HK-2 (cell line): ENCODE measurements at regions not wholly inside any gene's neighbourhood (a gene's known extent, or its start where the extent isn't known, plus 50 kb on each side); places are given as distances from the start of the nearest gene placed in this dataset.

ENCODE experiments used
- DNase-seq: peaks from one replicate; pipeline ENCODE4 v3.0.0-alpha.2; 2018; ENCODE audit not compliant: unreplicated experiment

DNA sequence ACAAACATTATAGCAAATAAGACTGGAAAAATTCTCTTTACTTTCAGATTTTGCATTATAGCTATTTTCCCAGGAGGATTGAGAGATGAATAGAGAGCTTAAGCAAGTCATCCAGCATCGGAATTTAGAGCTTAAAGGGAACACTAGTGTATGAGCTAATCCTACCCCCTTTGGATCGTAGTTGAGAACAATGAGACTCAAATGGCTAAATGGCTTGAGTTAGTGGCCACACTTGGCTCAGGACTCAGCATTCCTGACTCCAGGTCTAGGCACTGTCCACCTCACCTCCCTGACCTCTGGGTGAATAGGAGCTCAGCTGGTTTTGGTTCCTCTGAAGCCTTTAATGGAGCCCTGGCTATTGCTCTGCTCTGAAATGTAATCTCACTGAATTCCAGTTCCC, 97.5 kb upstream of the CXCR4 start:
- DNase-seq: no peak

DNA sequence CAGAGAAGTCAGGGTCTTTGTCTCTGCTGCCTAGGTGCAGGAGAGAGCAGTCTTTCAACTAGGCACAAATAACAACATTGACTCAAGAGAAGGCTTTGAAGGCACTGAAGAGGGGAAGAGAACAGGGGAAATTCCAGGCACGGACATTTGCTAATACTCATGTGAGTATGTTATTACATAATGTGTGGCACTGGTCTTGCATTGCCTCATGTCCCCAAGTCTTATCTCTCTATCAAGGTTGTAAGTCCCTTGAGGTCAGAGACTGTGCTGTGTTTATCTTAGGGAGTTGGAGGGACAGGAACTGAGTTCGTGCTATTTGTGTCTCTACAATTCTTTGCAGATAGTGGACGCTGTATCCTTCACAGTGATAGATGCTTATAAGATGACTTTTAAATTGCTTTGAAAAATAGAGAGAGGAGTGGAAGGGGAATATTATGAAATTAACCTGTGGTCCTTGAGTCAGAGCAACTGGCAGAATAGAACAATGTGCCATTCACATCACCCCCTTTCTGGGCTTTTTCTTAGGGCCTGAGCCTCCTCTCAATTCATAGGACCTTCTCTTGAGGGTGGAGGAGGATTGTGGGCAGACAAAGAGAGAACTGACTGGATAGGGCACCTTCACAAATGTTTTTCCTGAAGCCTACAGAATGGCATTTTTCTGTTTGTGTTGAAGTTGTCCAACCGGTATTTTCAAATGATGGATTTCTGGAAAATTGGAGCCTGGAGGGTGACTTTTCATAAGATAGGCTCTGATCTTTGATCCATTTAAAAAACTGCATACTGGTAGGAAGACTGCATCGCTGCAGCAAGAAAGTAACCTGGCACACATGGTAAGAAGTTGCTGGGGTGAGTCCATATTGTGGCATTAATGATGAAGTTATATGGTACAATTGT, 96.6 kb upstream of the CXCR4 start:
- DNase-seq: no peak

DNA sequence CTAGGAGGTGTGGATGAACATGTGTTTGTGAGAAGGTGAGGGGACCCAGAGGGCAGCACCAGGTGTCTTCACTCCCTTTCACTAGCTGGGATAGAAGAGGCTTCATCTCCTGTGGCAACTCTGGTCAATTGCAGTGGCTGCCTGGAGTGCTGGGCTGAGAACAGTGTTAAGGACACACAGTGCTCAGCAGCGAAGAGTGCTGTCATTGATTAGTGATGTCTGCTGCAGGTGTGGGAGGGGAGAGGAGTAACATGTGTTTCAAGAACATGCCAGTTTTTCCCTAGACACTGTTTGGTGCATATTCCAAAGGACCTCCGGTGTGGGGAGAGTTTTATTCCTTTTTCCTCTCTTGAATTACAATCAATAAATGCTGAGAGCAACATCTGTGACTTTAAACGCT, 95.9 kb upstream of the CXCR4 start:
- no peak for DNase-seq

DNA sequence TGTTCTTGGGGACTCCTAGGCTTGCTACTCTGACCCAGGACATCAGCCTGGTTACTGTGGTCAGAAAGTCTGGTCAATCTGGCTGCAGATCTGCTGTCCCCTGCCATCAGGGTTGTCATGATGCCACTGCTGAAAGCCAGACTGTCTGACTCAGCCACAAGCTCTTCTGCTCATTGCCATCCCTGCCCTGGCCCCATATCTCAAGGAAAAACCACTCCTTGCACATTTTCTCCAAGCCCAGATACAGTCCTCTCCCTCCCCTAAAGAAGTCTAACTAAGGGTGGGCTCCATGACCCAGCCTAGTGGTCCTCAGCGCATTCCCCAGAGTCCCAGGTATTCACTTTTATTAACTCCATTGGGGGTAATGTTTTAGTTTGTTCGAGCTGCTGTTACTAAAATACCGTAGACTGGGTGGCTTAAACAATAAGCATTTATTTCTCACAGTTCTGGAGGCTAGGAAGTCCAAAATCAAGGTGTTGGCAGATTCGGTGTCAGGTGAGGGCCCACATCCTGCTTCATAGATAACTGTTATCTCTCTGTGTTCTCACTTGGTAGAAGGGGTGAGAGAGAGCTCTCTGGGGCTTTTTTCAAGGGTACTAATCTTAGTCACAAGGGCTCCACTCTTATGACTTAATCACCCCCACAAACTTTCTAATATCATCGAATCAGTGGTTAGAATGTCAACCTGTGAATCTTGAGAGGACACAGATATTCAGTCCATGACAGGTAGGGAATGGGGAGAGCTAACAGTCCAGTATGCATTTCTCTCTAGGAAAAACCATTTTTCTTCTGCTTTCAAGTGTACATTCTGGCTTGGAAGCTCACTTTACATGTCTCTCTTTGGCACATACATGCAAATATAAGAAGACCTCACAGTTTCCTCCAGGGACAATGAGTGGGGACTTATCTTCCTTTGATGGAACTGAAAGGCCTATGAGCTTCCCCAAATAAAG, 94.8 kb upstream of the CXCR4 start:
- DNase-seq: no peak

DNA sequence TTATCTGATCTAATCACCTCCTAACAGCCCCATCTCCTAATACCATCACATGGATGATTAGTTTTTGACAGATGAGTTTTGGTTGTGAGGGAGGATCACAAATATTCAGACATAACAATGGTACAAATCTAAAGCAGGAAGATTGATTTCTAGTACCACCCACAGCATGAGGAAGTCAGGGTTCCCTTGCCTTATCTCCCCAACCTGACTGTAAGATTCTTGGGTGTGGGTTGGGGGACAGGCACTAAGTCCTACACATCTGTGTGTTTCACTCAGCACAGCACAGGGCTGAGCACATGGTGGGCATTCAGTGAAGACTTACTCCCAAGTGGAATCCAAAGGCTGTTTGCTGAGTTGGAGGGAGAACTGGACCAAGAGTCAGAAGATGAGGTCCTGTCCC, 93.8 kb upstream of the CXCR4 start:
- DNase-seq: no peak

DNA sequence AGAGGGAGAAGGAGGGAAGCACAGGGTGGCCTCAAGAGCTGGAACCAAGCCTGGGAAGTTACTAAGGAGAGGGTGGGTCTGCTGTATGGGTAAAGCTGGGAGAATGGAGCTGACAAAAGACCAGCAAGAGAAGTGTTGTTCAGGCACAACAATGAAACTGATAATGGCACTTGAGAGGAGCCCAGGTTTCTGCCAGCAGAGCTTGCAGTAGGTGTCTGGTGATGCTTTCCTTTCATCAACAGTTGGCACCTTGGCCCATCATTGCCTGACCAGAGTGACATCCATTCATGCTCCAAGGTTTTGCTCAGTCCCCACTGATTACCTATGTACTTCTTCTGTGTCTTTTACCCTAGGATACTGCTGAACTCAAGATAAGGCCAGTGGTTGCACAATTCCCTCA, 92.9 kb upstream of the CXCR4 start:
- no peak for DNase-seq

DNA sequence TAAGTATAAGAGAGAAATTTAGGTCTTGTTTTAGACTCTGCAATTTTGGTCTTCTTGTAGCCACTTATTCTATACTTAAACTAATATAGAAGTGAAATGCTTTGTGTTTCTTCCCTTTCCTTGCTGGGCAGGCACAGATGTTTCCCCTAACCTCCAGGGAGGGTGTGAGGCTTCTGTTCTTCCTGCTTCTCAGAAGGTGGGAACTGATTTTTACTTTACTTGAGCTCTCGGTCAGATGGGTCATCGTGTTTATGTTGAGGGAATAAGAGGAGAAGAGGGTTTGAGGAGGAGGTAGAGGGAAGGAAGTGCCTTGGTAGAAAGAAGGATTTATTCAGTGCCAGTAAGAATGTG, 92.5 kb upstream of the CXCR4 start:
- DNase-seq: no peak

DNA sequence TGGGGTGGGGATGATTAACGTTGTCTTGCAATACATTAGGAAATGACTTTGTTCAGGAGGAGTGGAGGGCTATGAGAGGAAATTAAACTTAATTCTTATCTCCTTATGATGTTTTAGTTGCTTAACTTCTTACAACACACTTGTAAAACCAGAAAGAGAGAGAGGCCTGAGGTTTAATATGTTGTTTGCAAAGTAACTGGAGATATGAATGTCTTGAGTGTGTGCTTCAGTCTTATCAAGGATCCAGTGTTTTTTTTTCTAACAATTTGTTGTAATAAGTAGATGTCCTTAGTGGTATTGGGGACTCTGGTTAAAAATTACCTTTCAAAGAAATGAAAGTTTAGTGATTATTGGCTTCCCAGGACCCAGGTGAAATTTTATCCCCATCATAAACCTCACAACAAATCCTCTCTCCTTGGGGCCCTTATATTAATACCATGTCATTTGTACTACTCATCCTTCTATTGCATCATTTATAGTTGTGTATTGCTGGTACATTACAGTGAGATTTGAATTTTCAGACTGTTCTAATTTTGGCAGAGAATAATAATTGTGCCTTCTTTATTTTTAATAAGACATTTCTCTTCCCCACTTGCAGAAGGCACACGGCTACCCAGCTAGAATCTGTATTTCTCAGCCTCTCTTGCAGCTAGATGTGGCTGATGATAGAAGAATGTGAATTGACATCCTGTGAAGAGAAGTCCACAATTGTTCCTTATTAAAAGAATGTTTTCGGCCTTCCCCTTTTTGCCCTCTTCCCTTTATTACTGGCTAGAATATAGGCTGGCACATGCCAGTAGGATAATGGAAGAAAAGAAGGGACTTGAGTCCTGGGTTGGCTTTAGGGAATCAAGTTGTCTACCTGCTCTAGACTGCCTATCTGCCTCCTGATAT, 91.9 kb upstream of the CXCR4 start:
- no peak for DNase-seq

DNA sequence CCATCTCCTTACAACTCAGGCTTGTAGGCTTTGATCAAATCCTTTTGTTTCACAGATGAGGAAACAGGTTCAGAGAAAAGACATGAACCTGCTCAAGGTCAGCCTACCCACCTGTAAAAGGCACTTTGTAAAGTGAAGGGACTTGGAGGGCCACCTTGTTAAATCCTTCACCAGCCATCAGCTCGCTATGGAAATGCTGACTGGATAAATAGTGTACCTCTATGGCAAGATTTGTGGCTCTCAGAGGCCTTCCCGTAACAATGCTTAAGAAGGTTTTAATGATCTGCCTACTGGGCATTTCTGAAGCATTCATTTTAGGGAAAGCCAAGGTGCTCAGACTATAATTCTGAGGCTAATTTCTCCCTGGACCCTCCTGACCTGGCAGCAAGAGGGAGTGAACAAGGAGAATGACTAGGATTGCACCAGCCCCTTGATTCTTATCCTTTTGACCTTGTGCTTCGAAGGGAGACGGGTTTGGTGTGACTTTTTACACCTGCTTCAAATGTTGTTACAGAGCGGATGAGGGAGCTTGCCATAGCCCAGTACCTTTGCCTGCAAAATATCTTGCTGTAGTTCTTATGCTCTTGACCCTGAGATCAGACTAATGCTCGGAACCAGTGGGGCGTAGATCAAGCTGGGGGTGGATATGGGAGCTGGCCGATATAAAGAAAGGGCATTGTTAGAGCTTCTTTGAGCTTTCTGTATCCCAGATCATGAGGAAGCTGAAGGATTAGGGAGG, 90.9 kb upstream of the CXCR4 start:
- DNase-seq: no peak

DNA sequence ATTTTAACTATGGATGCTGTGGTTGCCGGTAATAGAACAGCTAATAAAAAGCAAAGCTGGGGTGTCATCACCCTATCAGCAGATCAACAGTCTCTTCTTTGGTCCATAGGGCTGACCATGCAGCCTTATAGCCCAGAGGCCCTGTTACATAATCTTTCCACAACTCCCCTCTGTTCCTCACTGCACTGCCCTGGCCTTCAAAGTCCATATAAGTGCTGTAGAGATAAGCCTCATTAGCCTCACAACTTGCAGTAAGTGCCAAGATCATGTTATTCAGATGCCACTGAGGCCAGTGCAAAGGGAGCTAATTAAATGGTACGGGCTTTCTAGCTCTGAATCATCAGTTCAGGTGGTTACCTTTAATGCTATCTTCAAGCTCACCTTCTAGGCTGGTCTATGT, 89.7 kb upstream of the CXCR4 start:
- no peak for DNase-seq

DNA sequence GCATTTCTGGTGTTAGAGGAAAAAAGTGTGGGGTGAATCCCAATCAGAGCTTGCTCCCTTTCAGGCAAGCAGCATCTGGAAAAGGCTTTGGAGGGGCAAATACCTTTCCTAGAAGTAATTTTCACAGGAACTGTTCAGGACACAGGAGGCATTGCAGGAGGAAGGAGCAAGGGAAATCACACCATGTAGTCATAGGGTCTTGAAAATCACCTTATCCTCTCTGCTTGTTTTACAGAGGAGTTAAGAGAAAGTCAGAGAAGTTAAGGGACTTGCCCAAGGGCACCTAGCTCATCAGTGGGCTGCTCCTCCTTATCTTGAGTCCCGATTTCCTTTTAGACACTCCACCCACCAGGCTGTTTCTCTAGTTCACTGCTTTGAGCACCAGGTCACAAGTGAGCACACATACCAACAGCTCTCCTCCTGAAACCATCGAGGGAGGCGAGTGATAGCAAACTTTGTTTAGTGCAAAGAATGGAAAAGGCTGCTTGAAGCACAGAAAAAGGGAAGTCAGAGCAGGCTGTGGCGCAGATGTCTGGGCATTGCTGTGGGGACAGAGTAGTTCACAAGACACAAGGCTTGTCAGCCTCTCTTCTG, 89.2 kb upstream of the CXCR4 start:
- DNase-seq: no peak

DNA sequence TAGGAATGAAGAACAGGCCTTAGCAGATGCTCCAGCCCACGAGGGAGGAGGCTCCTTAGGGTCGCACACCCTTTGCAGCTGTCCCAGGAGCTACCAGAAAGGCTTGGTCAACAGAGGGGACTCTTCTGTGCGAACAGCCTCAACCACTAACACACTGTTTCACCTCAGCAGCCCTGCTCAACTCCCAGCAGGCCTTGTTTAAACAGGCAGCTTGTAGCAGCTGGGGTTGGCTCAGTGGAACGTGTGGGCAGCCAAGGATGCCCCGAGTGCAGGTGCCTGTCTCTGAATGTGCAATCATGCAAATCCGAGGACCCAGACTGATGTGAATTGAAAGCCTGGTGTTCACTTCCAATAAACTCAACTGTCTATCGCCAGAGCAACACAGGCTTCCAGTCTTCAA, 88.7 kb upstream of the CXCR4 start:
- DNase-seq: no peak

DNA sequence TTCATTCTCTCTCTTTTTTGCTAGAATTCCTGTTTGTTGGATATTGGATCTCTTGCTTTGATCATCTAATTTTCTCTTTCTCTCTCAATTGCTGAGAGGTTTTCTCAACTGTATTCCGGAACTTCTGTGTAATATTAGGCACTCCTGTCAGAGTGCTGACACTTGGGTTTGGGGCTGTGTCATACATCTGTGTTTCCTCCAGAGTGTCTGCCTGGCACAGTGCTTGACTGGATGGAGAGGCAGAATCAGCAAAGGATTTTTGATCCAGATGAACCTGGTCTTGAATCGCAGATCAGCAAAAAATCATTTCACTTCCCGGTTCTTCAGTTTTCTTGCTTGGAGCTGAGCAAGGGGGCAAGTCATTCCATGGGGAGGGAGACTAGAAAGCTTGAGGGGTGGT, 87.7 kb upstream of the CXCR4 start:
- DNase-seq: no peak

DNA sequence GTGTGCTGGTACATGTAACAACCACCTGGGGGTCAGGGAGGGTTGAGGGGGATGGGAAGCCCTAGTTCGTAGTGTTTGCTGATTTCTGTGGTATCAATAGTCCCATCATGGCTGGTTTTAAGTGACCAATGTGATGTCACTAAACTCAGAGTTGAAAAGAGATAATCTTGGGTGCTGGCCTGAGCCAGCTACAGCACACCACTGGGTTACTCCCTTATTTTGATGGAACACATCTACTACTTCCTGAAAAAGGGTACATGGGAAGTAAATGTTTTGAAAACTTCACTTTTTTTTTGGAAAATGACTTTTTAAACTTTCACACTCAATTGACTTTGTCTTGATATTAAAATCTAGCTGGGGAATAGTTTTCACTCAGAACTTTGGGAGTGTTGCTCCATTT, 87.0 kb upstream of the CXCR4 start:
- no peak for DNase-seq

DNA sequence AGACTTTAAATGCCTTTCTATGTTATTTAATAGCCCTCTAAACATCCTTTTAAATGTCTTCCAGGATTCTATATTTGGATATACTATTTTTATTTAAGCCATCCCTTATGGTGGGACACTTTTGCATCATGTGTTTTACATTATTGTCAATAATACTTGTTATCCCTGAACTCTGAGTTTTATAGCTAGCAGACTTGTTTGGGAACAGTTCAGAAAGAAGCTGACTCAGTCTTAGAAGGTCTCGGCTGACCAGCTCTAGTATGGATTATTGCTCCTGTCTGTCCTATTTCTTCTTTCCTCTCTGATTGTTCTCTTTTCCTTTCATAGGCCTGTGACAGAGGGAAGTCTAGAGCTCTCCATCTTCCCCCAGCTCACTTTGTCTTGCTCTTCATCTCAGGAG, 77.3 kb upstream of the CXCR4 start:
- no peak for DNase-seq

DNA sequence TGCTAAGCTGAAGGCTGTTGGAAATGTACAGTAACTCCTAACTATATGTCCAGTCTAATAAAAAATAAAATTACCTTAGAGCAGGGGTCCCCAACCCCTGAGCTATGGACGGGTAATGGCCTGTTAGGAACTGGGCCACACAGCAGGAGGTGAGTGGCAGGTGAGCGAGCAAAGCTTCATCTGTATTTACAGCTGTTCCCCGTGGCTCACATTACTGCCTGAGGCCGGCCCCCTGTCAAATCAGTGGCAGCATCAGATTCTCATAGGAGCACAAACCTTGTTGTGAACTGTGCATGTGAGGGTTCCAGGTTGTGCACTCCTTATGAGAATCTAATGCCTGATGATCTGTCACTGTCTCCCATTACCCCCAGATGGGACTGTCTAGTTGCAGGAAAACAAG, 73.1 kb upstream of the CXCR4 start:
- DNase-seq: no peak

DNA sequence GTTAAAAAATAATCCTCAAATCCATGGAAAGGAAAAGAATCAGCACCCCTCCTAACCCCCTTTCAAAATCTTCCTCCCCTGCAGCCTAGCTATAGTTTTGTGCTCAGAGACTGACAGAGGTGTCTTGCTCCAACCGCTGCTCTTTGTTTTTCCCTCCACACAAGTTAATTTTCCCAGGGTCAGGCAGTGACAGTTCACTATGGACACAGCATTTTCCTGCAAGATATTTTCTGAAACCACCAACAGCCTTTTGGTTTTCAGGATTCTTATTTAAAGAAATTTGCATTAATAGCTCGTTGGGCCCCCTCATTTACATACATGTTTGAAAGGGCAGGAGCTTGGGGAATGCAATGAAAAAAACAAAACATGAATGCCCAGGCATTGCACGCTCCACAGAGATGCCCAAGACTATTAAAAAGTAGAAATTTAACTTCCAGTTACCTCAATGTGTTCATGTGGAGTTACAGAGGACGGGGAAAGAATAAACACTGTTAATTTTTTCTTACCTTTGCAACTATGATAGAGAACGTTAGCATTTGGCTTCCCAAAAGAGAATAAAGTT, 71.4 kb upstream of the CXCR4 start:
- DNase-seq: no peak

DNA sequence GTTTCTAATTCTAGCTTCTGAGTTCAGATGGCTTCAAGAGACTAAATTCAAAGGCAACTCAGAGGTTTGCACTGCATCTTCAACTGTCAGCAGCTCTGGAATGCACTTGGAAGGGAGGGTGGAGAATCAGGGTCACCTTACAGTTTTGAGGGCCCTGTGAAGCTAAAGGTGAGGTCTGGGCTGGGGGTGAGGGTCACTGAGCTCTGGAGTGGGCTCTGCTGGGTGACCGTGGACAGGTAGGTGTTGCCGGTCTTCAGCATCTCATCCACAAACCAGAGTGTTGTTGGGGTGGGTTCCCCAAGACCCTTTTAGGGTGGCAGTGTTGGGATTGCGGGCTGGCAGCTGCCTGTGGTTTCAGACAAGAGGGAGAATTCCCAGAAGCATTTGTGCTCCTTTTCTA, 70.1 kb upstream of the CXCR4 start:
- DNase-seq: no peak

DNA sequence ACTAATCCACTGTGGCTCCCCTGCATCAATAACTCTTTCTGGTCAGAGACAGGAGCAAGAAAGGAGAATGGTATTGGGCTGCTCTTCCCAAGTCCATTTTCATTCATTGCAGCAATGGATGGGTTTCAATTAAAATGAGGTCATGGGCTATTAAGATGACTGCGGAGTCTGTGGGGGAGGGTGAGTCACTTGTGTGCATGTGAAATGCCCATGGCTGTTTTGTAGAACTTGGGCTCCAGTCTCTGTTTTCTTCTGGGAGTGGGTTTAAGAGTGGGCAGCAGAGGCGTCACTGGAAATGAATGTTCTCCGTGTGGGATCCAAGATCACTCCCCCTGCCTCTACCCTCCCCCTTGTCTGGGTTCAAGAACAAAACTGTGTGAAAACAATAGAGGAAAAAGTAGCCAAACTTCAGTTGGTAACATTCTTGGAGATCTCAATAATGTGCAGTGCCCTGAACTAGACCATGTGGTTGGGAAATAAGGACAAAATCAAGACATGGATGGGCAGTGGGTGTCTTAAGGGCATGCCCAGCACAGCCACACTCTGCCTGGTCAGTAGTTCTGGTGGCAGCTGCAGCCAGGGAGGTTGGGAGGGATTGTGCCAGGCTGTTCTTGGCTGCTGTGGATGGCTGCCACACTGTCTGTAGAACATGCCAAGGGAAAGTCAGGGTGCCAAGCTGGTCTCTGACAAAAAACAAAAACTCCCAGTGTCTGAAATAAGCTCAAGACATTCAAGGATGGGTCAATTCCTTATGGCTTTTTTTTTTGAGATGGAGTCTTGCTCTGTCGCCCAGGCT, 68.2 kb upstream of the CXCR4 start:
- no peak for DNase-seq

DNA sequence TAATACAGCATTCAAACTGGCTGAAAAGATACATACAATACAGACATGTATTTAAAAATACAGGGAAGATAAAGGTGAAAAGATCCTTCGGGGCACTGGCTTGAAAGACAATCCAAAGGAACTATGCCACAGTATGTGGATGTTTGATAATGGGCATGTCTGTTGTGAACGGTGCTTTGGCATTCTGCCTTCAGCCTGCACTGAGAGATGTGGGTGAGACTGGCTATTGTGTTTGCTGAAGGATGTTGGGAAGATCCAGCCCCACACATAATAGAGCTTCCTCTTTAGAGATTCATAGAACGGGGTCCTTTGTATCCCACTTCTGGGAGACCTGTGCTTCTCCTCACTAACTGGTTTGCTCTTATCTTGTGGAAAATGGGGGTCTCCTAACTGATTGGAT, 65.1 kb upstream of the CXCR4 start:
- DNase-seq: no peak
